ENCODE measurements at regions not wholly inside any gene's neighbourhood (a gene's known extent, or its start where the extent isn't known, plus 50 kb on each side); places are given as distances from the start of the nearest gene placed in this dataset.
A peak's percentile ranks its signal among the peaks of the same experiment; 100 is the strongest.

DNA sequence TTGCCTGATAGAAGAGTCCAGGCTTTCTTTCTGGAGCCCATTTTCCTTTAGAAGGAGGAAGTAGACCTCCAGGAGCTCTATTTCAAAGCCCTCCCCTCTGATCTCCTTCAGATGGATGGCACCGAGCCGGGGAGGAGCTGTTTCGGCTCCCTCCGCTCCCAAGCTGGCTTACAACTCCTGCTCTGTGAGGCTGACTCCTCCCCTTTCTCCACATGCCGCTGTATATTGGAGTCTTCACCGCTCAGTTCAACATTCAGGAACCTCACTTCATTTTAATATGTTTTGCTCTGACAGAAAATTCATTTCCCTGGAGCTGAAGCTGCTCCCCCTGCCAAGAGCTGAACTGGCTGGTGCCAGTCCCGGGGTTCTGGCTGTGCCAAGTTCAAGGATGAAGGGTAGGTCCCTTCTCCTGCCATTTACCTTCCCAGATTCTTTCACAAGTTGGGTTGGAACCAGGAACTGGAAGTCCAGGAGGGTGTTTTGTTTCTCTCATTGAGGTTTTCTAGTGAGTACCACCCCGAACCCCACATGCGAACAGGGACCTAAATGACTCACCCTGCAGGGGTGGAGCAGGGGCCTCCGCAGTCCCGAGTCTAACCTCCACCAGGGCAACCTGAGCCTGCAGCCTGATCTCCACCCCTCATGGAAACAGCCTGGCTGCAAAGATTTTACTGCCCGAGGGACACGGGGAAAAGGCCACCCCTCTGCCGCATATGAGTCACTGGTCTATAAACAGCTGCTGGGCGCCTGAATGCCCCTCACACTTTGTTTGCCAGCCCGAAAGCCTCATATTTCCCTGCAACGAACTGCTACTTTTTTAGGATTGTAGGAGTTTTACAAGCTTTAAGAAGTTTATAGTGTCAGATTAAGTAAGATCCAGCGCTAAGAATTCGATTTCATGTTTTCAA lies 68.6 kb upstream of the FOXA2 start:
- DNase-seq: no peak

DNA sequence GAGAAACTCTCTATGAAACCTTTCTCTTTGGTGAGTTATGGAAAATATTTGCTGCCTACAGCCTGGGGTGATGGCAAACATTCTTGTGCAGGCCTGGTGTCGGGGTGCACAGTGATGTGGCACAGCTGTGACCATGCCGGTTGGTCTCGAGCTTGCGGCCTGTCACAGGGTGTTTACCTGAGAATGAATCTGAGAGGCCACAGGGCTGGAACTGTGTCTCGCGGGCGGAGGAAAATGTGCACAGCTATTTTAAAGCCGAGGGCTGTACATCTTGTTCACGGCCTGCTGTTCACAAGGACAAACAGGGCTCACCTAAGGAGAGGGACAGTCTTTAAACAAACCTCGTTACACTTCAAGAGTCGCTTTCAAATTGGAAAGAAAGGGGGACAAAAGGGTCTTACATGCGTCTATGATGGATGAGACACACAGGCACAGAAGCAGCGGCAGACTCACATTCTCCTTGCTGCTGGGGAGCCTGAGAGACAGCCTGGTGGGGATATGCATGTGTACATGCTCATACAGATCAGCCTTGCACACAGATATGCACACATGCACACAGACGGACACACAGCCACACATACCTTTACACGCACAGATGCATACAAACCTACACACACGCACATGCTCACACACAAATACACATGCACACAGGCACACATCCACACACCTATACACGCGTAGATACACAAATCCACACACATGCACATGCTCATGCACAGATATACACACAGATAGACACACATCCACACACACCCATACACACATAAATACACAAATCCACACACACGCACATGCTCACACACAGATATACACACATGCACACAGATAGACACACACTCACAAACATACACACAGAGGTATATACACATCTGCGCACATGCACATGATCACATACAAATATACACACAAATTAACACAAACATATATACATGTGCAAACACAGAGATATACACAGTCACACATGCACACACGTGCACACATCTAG lies 69.6 kb upstream of the FOXA2 start:
- DNase-seq: no peak

GRCh38 chr20:22663528-22664025 lies 79.2 kb upstream of the FOXA2 start:
- DNase-seq: no peak

DNA sequence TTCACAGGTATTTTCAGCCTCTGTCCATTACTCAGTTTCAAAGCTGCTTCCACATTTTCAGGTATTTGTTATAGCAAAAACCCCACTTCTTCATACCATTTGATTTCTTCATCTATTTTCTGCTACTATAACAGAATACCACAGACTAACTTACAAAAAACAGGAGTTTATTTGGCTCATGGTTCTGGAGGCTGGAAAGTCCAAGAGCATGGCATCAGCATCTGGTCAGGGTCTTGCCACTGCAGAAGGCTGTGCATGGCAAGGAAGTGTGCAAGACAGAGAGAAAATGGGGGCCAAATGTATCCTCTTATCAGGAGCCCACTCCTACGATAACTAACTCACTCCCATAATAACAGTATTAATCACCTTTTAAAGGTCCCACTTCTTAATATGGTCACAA lies 82.8 kb upstream of the FOXA2 start:
- DNase-seq: no peak

- DNase-seq: no peak
Measured at GRCh38 chr20:22672191-22672590, 87.8 kb upstream of the FOXA2 start.

DNA sequence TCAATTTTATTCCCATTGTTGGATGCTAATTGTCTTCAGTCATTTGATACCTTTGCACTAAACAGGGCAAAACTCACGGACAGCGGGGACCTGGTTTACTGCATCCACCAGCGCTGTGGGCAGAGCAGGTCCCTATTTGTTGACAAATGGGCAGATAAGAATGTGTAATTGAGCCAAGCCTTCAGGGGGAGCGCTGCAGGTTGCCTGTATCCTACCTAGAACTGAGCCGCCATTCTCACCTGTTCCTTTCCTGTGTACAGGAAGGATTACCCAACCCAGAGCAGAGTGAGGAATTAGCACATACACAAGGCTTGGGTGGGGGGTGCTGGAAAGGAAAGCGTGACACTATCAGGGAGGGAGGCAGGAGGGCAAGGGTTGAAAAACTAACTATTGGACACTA lies 89.1 kb upstream of the FOXA2 start:
- DNase-seq: no peak

- no peak for DNase-seq
Measured at GRCh38 chr20:22675341-22675740, 91.0 kb upstream of the FOXA2 start.

GRCh38 chr20:22678678-22679077 lies 94.3 kb upstream of the FOXA2 start:
- DNase-seq: no peak

DNA sequence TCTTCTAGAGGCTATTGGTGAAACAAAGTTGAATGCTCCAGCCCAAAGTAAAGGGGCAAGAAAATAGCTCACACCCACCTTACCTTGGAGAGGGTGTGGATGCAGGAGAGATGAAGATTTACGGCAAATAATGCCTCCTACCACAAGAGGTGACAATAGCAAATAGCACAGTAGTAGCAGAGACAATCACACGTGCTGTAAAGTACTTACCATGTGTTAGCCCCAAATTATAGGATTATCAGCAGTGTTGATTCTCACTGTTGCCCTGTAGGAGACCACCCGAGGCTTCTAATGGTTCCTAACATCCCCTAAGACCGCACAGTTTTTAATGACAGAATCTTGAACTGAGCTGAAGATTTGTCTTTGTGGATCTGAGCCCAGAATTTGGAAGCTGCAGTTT lies 94.8 kb upstream of the FOXA2 start:
- no peak for DNase-seq

DNA sequence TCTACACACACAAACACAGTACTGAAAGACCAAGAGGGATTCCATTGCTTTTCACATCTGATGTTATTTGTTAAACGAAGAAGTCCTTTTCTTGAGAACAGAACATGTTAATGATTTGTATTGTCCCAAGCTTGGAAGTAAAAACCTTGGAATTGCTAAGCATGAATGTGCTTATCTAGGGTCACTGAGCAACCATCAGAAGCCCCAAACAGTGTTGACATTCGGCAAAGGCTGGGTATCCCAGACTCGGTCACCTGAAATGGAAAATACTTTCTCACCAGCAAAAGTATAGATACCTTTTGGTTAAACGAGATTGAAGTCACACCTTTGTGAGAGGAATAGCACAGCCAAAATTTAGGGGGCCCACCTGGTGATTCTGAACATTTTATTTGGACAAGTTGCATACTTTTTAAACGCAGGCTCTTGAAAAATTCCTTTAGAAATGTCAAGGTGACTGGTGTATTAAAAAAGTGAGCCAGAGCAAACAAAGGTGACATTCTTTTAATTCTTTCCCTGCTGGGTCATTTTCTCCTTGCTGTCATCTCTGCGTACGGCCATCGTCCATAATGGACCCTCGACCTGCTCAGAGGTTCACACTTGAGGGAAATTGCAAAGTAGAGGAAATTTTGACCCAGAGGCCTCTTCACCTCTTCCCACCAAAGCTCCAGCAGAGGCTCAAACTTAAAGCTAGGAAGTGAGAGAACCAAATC lies 95.8 kb upstream of the FOXA2 start:
- DNase-seq: no peak

DNA sequence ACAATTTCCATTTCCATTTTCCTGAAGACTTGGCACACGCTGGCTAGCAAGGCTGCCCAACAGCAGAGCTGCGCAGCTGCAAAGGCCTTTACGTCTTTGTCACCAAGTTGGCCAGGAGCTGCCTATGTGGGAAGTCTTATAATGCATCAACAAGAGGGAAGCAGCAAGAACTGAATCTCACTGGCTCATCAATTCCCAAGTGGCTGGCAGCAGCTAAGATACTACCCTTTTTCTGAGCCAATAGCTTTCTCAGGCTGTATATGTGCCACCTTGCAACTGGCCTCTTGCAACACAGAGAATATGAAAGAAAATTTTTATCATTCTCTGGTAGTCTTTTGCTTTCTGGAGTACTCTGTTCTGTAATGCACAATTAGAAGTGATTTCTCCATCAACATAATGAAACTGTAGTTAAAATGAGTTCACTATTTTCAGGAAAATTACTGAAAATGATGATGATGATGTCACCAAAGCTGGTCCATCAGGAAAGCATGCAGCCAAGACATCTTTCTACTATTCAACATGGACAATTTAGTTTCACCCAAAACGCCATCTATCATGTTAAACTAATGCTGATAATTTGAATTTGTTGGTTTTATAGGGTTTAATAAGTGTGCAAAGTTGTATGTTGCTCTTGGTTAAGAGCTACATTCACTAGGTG lies 97.3 kb upstream of the FOXA2 start:
- no peak for DNase-seq

DNA sequence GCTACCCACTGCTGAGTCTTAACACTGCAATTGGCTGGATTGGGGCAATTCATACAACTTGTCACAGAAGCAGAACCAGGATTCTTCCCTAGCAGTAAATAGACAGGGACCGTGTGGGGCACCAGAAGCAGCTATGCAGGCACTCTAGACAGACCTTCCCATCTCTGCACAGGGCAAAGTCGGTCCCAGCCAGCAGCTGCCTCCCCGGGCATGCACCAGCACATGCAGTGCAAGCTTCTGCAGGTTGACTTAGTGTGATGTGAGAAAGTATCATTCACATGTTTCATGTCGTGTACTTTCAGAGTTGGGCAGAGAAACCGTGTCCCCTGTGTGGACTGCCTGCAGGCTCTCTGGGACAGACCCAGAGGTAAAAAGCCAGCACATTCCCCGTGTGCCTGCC lies 98.0 kb upstream of the FOXA2 start:
- no peak for DNase-seq

- peak; percentile 3 to 33 for DNase-seq
Measured at GRCh38 chr20:22684072-22684762, 99.8 kb upstream of the FOXA2 start.

GRCh38 chr20:22684763-22685443 lies 100.5 kb upstream of the FOXA2 start:
- DNase-seq: no peak

- no peak for DNase-seq
Measured at GRCh38 chr20:22686097-22686496, 101.7 kb upstream of the FOXA2 start.

DNA sequence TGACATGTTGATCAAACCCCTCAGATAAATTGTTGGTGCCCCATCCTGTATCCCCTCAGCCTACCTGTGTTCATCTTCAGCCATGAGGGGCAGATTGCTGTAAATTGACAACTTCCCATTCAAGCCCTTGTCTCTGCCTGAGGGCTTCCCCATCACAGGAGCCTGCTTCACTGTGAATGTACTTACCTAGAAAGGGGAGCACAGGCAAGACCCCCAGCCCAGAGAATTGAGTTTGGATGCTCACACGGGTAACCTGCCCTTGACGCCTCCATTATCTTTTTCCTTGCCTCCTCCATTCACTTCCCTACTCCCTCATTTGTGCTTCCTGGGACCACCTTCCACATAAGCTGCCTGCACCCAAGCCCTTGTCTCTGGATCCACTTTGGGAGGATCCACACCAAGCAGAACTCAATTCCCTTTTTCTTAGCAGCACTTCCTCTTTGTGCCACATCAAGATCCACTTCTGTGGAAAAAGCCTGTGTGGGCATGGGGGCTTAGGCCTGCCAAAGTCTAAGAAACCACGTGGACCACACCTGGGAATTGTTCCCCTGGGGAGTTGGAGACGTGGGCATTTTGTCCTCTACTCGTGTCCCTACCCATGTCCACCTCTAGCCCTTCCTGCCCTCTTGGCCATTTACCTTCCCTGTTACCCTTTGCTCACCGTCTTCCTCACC lies 103.4 kb upstream of the FOXA2 start:
- DNase-seq: no peak

GRCh38 chr20:22688485-22688884 lies 104.1 kb upstream of the FOXA2 start:
- no peak for DNase-seq

- no peak for DNase-seq
Measured at GRCh38 chr20:22689266-22689665, 104.9 kb upstream of the FOXA2 start.

DNA sequence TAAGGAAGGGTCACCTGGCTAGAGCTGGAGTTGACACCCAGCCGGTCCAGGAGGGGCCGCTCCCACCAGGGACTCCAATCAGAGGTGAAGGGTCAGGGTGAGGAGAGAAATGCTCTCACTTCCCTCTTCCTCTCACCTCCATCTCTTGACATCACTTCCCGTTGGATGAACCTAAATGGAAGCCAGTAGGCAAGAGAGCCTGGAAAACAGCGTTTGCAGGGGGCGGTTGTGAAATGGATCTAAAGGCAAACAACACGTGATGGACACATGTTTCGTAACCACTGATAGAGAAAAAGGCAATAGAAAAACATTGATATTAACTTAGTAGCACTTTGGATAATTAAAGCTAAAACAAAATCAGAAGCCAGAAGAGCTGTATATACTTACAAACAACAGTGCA lies 105.6 kb upstream of the FOXA2 start:
- no peak for DNase-seq

GRCh38 chr20:22690616-22691179 lies 106.3 kb upstream of the FOXA2 start:
- no peak for DNase-seq

Data from NCI-H187 (cell line).